IPS DF 19.7 (cell line): ENCODE measurements at regions not wholly inside any gene's neighbourhood (a gene's known extent, or its start where the extent isn't known, plus 50 kb on each side); places are given as distances from the start of the nearest gene placed in this dataset.

ENCODE experiments used
- DNase-seq: peaks from one replicate; pipeline ENCODE4 v3.0.0-alpha.2; 2013; ENCODE audit warnings: low read depth, low spot score

- DNase-seq: no peak
These were observed 172.5 kb downstream of the CTTN start for GRCh38 chr11:70570693-70571395.

- no peak for DNase-seq
These were observed 174.6 kb downstream of the CTTN start for GRCh38 chr11:70572974-70573260.

- DNase-seq: no peak
These were observed 175.4 kb downstream of the CTTN start for GRCh38 chr11:70573701-70574151.

GRCh38 chr11:70574725-70575347 lies 176.5 kb downstream of the CTTN start:
- no peak for DNase-seq

GRCh38 chr11:70575396-70576060 lies 177.2 kb downstream of the CTTN start:
- no peak for DNase-seq

GRCh38 chr11:70577258-70577603 lies 178.9 kb downstream of the CTTN start:
- no peak for DNase-seq

- no peak for DNase-seq
These were observed 179.6 kb downstream of the CTTN start for GRCh38 chr11:70577948-70578347.

GRCh38 chr11:70578371-70578770 lies 180.0 kb downstream of the CTTN start:
- DNase-seq: no peak

- DNase-seq: no peak
These were observed 180.5 kb downstream of the CTTN start for GRCh38 chr11:70578831-70579230.

- DNase-seq: no peak
These were observed 181.1 kb downstream of the CTTN start for GRCh38 chr11:70579316-70579955.

- DNase-seq: no peak
These were observed 181.9 kb downstream of the CTTN start for GRCh38 chr11:70580036-70580805.

GRCh38 chr11:70581991-70582885 lies 183.9 kb downstream of the CTTN start:
- no peak for DNase-seq

GRCh38 chr11:70582886-70583641 lies 184.7 kb downstream of the CTTN start:
- DNase-seq: no peak

GRCh38 chr11:70583781-70584218 lies 185.5 kb downstream of the CTTN start:
- DNase-seq: no peak

- no peak for DNase-seq
These were observed 186.3 kb downstream of the CTTN start for GRCh38 chr11:70584498-70585235.

GRCh38 chr11:70585236-70585545 lies 186.9 kb downstream of the CTTN start:
- DNase-seq: no peak

- no peak for DNase-seq
These were observed 188.1 kb downstream of the CTTN start for GRCh38 chr11:70586261-70587074.

GRCh38 chr11:70587075-70587389 lies 188.7 kb downstream of the CTTN start:
- no peak for DNase-seq
